Panc1 (cell line): ENCODE measurements at regions not wholly inside any gene's neighbourhood (a gene's known extent, or its start where the extent isn't known, plus 50 kb on each side); places are given as distances from the start of the nearest gene placed in this dataset.
A peak's percentile ranks its signal among the peaks of the same experiment; 100 is the strongest.

ENCODE experiments used
- ATAC-seq: fragments of 200-7000 bp; cut with Tn5 transposase; 2 replicates; pipeline ENCODE4 v1.9.1; 2020; ENCODE audit warnings: mild to moderate bottlenecking, moderate library complexity
- BruUV-seq: library from RNA; stranded (reverse); fragments of 400-500 nt; replicated peaks from 2 replicates; lab custom pipeline; 2021; lab: Mats Ljungman, UMichigan
- CTCF ChIA-PET: fragments of 300-600 bp; sonication (Branson Sonifier 250); formaldehyde crosslinking; loops from one replicate; lab custom pipeline; 2022; ENCODE audit warnings: antibody characterized with exemption; lab: Charles Lee
- POLR2A ChIA-PET: fragments of 300-600 bp; sonication (Branson Sonifier 250); formaldehyde crosslinking; loops from one replicate; lab custom pipeline; 2022; ENCODE audit warnings: antibody characterized with exemption; lab: Charles Lee
- DNase-seq: peaks from one replicate; pipeline ENCODE4 v3.0.0-alpha.2; 2010; ENCODE audit warnings: low read depth, low spot score
- H3K27ac ChIP-seq: 2 replicates; pipeline ENCODE4 v1.5.1; 2011; ENCODE audit warnings: mild to moderate bottlenecking, low read length, inconsistent platforms
- H3K27me3 ChIP-seq: fragments of 200-500 bp; sonication (Bioruptor generic); 2 replicates; pipeline ENCODE4 v1.6.0; 2014; ENCODE audit warnings: low read length, inconsistent platforms; ENCODE audit not compliant: control insufficient read depth, insufficient read depth
- H3K36me3 ChIP-seq: fragments of 200-500 bp; sonication (Bioruptor generic); 2 replicates; pipeline ENCODE4 v1.5.1; 2014; ENCODE audit warnings: inconsistent platforms, mild to moderate bottlenecking, low read length, moderate library complexity; ENCODE audit not compliant: control insufficient read depth, insufficient read depth
- H3K4me1 ChIP-seq: 2 replicates; pipeline ENCODE4 v1.5.1; 2011; ENCODE audit warnings: inconsistent platforms, mild to moderate bottlenecking, low read length, moderate library complexity; ENCODE audit not compliant: control insufficient read depth, insufficient read depth
- H3K4me3 ChIP-seq, 2 experiments: 2 replicates each; pipeline ENCODE4 v1.5.1; 2011 to 2012; ENCODE audit warnings: low read depth in 2 of 2, low read length in 2 of 2, mild to moderate bottlenecking in 2 of 2, inconsistent platforms in 1 of 2, moderate library complexity in 1 of 2
- H3K9me3 ChIP-seq: fragments of 200-500 bp; sonication (Bioruptor generic); 2 replicates; pipeline ENCODE4 v1.5.1; 2014; ENCODE audit warnings: low read depth, mild to moderate bottlenecking, inconsistent platforms, low read length, moderate library complexity; ENCODE audit not compliant: control insufficient read depth, insufficient read depth
- POLR2AphosphoS5 ChIP-seq: IDR thresholded peaks from 2 replicates; pipeline ENCODE4 v1.6.1; 2012; ENCODE audit warnings: mild to moderate bottlenecking, low read depth, low read length, moderate library complexity
- SIN3A ChIP-seq: IDR thresholded peaks from 2 replicates; pipeline ENCODE4 v1.6.1; 2012; ENCODE audit warnings: low read depth, mild to moderate bottlenecking, low read length, moderate library complexity, borderline replicate concordance; ENCODE audit not compliant: insufficient read depth
- TCF7L2 ChIP-seq: IDR thresholded peaks from 2 replicates; pipeline ENCODE4 v1.6.1; 2011; ENCODE audit warnings: mild to moderate bottlenecking, low read depth, low read length, inconsistent platforms
- in situ Hi-C: cut with HindIII; loops from 2 replicates; pipeline ENCODE4 v1.10.0; 2016; ENCODE audit warnings: low sequenced_read_pairs, low pct_unique_long_range_greater_than_20kb
- intact Hi-C: fragments of 100-400 bp; cut with micrococcal nuclease; formaldehyde crosslinking; loops from one replicate; pipeline ENCODE4 v1.10.0; 2022; ENCODE audit not compliant: unreplicated experiment
- TF ChIP-seq, protein P1 (sequence below), 2 experiments: IDR thresholded peaks; 2 replicates each; pipeline ENCODE4 v1.6.1; 2011 to 2012; ENCODE audit warnings: low read depth in 2 of 2, control low read depth in 1 of 2, low read length in 1 of 2, mild to moderate bottlenecking in 1 of 2, moderate library complexity in 1 of 2; ENCODE audit not compliant: insufficient read depth in 1 of 2
- TF ChIP-seq, protein P2 (sequence below): fragments of 450-650 bp; IDR thresholded peaks from 2 replicates; pipeline ENCODE4 v1.5.1; 2017; ENCODE audit warnings: mild to moderate bottlenecking

DNA sequence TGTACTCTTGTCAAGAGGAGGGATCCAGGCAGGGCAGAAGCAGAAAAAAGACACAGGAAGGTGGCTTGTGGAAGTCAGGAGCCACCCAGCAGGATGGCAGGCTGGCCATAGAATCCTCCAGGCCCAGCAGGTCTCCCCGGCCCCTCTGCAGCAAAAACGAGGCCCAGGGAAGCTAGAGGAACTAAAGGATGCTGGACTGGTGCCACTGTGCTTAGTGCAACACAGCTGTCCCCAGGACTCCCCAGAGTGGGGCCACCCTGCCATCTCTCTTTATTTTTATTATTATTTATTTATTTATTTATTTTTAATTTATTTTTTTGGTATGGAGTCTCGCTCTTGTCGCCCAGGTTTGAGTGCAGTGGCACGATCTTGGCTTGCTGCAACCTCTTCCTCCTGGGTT lies 54.1 kb downstream of the PITPNM2 start:
- H3K4me3 ChIP-seq = no peak overlapping the region
- no TSS peak for BruUV-seq
- no peaks in the 10 kb centered on the region for H3K36me3 ChIP-seq
- intact Hi-C loops (no loop called here), in situ Hi-C loops (no loop called here)
- ChIA-PET CTCF (no interaction called here), POLR2A (no interaction called here)
- TF ChIP-seq, protein P1, sequence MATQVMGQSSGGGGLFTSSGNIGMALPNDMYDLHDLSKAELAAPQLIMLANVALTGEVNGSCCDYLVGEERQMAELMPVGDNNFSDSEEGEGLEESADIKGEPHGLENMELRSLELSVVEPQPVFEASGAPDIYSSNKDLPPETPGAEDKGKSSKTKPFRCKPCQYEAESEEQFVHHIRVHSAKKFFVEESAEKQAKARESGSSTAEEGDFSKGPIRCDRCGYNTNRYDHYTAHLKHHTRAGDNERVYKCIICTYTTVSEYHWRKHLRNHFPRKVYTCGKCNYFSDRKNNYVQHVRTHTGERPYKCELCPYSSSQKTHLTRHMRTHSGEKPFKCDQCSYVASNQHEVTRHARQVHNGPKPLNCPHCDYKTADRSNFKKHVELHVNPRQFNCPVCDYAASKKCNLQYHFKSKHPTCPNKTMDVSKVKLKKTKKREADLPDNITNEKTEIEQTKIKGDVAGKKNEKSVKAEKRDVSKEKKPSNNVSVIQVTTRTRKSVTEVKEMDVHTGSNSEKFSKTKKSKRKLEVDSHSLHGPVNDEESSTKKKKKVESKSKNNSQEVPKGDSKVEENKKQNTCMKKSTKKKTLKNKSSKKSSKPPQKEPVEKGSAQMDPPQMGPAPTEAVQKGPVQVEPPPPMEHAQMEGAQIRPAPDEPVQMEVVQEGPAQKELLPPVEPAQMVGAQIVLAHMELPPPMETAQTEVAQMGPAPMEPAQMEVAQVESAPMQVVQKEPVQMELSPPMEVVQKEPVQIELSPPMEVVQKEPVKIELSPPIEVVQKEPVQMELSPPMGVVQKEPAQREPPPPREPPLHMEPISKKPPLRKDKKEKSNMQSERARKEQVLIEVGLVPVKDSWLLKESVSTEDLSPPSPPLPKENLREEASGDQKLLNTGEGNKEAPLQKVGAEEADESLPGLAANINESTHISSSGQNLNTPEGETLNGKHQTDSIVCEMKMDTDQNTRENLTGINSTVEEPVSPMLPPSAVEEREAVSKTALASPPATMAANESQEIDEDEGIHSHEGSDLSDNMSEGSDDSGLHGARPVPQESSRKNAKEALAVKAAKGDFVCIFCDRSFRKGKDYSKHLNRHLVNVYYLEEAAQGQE (IDR thresholded peaks at IDR 0.05; ENCODE audit: insufficient read depth in 1 of 2, low read depth in 2 of 2, low read length in 1 of 2) = no peak
- TF ChIP-seq POLR2AphosphoS5 (no peak), SIN3A (no peak), TCF7L2 (no peak)
- TF ChIP-seq, protein P2, sequence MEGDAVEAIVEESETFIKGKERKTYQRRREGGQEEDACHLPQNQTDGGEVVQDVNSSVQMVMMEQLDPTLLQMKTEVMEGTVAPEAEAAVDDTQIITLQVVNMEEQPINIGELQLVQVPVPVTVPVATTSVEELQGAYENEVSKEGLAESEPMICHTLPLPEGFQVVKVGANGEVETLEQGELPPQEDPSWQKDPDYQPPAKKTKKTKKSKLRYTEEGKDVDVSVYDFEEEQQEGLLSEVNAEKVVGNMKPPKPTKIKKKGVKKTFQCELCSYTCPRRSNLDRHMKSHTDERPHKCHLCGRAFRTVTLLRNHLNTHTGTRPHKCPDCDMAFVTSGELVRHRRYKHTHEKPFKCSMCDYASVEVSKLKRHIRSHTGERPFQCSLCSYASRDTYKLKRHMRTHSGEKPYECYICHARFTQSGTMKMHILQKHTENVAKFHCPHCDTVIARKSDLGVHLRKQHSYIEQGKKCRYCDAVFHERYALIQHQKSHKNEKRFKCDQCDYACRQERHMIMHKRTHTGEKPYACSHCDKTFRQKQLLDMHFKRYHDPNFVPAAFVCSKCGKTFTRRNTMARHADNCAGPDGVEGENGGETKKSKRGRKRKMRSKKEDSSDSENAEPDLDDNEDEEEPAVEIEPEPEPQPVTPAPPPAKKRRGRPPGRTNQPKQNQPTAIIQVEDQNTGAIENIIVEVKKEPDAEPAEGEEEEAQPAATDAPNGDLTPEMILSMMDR = no peak
- DNase-seq (no peak), ATAC-seq (no peak)
- H3K9me3 ChIP-seq = no peaks in the 10 kb centered on the region
- no peak overlapping the region; the same call in 1 of the 2 replicates for H3K27ac ChIP-seq
- H3K27me3 ChIP-seq = no peaks in the 10 kb centered on the region
- H3K4me1 ChIP-seq = peaks cover 52% of the 10 kb centered on the region

DNA sequence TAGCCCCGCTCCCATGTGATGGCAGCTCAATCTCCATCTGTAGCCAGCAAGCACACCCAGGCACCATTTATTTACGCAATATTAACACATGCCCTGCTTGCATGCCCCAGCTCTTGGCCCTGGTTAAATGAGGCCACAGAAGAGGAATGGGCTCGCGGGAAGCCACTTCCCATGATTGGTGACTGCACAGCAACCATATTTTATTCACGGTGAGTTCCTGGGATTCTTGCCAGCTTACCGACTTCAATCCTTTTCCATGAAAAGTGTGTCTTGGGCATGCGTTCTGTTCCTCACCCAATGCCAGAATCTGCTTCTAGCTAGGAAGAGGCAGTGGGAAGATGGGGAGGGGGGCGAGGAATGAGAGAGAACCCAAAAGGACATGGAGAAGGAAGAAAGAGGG lies 54.7 kb downstream of the PITPNM2 start:
- H3K9me3 ChIP-seq = no peaks in the 10 kb centered on the region
- H3K4me3 ChIP-seq = no peak overlapping the region
- ChIA-PET CTCF (no interaction called here), POLR2A (no interaction called here)
- BruUV-seq = no TSS peak
- H3K36me3 ChIP-seq = no peaks in the 10 kb centered on the region
- H3K27me3 ChIP-seq = no peaks in the 10 kb centered on the region
- no peak for DNase-seq
- peaks cover 52% of the 10 kb centered on the region for H3K4me1 ChIP-seq
- intact Hi-C loops = no loop called here
- no peak for ATAC-seq
- peak overlapping the region; percentile 91; the same call in 1 of the 2 replicates for H3K27ac ChIP-seq
- TF ChIP-seq, protein P2 = no peak
- no peak for TF ChIP-seq SIN3A
- TF ChIP-seq, protein P1 (IDR thresholded peaks at IDR 0.05; ENCODE audit: insufficient read depth in 1 of 2, low read depth in 2 of 2, low read length in 1 of 2) = no peak
- no peak for TF ChIP-seq TCF7L2
- no peak for TF ChIP-seq POLR2AphosphoS5
- in situ Hi-C loops = no loop called here
